ENCODE measurements at regions not wholly inside any gene's neighbourhood (a gene's known extent, or its start where the extent isn't known, plus 50 kb on each side); places are given as distances from the start of the nearest gene placed in this dataset.
"Not testable (repeated sequence)": the region's sequence is repeated elsewhere in the genome, so short reads cannot be mapped to it uniquely, and the experiment has no call there.

GRCh38 chr20:54995553-54995952 is 520.2 kb downstream of the DOK5 start:
- Mint-ChIP-seq H3K4me3 (ENCODE audit: unreplicated experiment) (no peak overlapping the region), H3K9me3 (ENCODE audit: unreplicated experiment) (peaks cover 15% of the 10 kb centered on the region), H3K4me1 (ENCODE audit: unreplicated experiment) (no peaks in the 10 kb centered on the region), H3K36me3 (ENCODE audit: low read depth, unreplicated experiment) (no peaks in the 10 kb centered on the region), H3K27ac (ENCODE audit: unreplicated experiment) (no peak overlapping the region), H3K27me3 (ENCODE audit: unreplicated experiment) (no peaks in the 10 kb centered on the region)
- TF ChIP-seq CTCF (IDR thresholded peaks at IDR 0.05; ENCODE audit: unreplicated experiment), result no peak
- DNase-seq (ENCODE audit: low spot score), result no peak

- Mint-ChIP-seq H3K4me1 (ENCODE audit: unreplicated experiment) (no peaks in the 10 kb centered on the region), H3K36me3 (ENCODE audit: low read depth, unreplicated experiment) (no peaks in the 10 kb centered on the region), H3K9me3 (ENCODE audit: unreplicated experiment) (peaks cover 14% of the 10 kb centered on the region), H3K27me3 (ENCODE audit: unreplicated experiment) (no peaks in the 10 kb centered on the region), H3K4me3 (ENCODE audit: unreplicated experiment) (no peak overlapping the region), H3K27ac (ENCODE audit: unreplicated experiment) (no peak overlapping the region)
- no peak for DNase-seq (ENCODE audit: low spot score)
- no peak for TF ChIP-seq CTCF (IDR thresholded peaks at IDR 0.05; ENCODE audit: unreplicated experiment)
Observed at GRCh38 chr20:54995011-54995410, 519.6 kb downstream of the DOK5 start.

- Mint-ChIP-seq H3K27me3 (ENCODE audit: unreplicated experiment) (peaks cover 1% of the 10 kb centered on the region), H3K4me3 (ENCODE audit: unreplicated experiment) (no peak overlapping the region), H3K4me1 (ENCODE audit: unreplicated experiment) (no peaks in the 10 kb centered on the region), H3K27ac (ENCODE audit: unreplicated experiment) (no peak overlapping the region), H3K9me3 (ENCODE audit: unreplicated experiment) (peaks cover 43% of the 10 kb centered on the region), H3K36me3 (ENCODE audit: low read depth, unreplicated experiment) (peaks cover 3% of the 10 kb centered on the region)
- DNase-seq (ENCODE audit: low spot score), result no peak
- no peak for TF ChIP-seq CTCF (IDR thresholded peaks at IDR 0.05; ENCODE audit: unreplicated experiment)
Observed at GRCh38 chr20:54985091-54985490, 509.7 kb downstream of the DOK5 start.

GRCh38 chr20:54984104-54984448 is 508.7 kb downstream of the DOK5 start:
- Mint-ChIP-seq H3K36me3 (ENCODE audit: low read depth, unreplicated experiment) (peaks cover 3% of the 10 kb centered on the region), H3K27me3 (ENCODE audit: unreplicated experiment) (peaks cover 1% of the 10 kb centered on the region), H3K9me3 (ENCODE audit: unreplicated experiment) (peaks cover 42% of the 10 kb centered on the region), H3K27ac (ENCODE audit: unreplicated experiment) (no peak overlapping the region), H3K4me3 (ENCODE audit: unreplicated experiment) (no peak overlapping the region), H3K4me1 (ENCODE audit: unreplicated experiment) (no peaks in the 10 kb centered on the region)
- no peak for DNase-seq (ENCODE audit: low spot score)
- TF ChIP-seq CTCF (IDR thresholded peaks at IDR 0.05; ENCODE audit: unreplicated experiment), result no peak

- peaks cover 36% of the 10 kb centered on the region for H3K9me3 Mint-ChIP-seq (ENCODE audit: unreplicated experiment)
- H3K27me3 Mint-ChIP-seq (ENCODE audit: unreplicated experiment); H3K27ac Mint-ChIP-seq (ENCODE audit: unreplicated experiment); H3K4me1 Mint-ChIP-seq (ENCODE audit: unreplicated experiment); DNase-seq (ENCODE audit: low spot score); H3K4me3 Mint-ChIP-seq (ENCODE audit: unreplicated experiment); H3K36me3 Mint-ChIP-seq (ENCODE audit: low read depth, unreplicated experiment): not testable (repeated sequence)
Observed at GRCh38 chr20:54983394-54984103, 508.2 kb downstream of the DOK5 start.

All from endothelial cell (in vitro differentiated cells).